ENCODE measurements at regions not wholly inside any gene's neighbourhood (a gene's known extent, or its start where the extent isn't known, plus 50 kb on each side); places are given as distances from the start of the nearest gene placed in this dataset.

DNA sequence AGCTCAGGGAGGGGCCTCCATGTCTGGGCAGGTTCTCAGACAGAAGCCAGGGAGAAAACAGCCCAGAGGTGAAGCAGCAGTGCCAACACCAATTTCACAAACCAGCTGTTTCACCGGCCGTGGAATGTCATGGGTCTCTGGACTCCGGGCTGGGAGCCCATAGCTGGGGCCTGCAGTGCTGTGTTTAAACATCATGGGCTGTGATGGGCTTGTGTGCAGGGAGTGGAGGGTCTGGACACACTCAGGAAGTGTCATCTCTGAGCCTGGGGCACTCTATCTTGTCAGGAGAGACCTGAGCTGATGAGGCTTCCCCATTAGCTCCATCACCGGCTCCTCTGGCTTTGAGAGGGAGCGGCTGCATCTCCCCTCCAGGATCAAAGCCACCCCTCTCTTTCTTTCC lies 173.6 kb upstream of the IGSF21 start:
- no peak overlapping the region for H3K9ac ChIP-seq (ENCODE audit: low read length)
- RAD21 ChIA-PET (ENCODE audit: low non-redundant PET in 1 of 2, low total read pairs in 2 of 2, uncharacterized antibody in 2 of 2, unreplicated experiment in 2 of 2) = no interaction called here
- ATAC-seq (no peak), DNase-seq (ENCODE audit: low read depth, low spot score) (no peak)
- no peaks in the 10 kb centered on the region for H3K79me2 ChIP-seq (ENCODE audit: insufficient read depth, low read length)
- no peak overlapping the region for H2AFZ ChIP-seq (ENCODE audit: low read depth, low read length, poor library complexity, severe bottlenecking)
- CTCF ChIA-PET = interaction anchor here (2.4 kb wide), 1 partner anchor 11 kb away, joined by 8 read pairs; no protein-coding TSS in a partner anchor
- no peak overlapping the region for H3K27ac ChIP-seq (ENCODE audit: low read depth, low read length)
- no peaks in the 10 kb centered on the region for H3K9me2 ChIP-seq (ENCODE audit: insufficient read depth)
- H3K9me3 ChIP-seq (ENCODE audit: control insufficient read depth in 1 of 2, insufficient read depth in 1 of 2, low read depth in 1 of 2, low read length in 2 of 2) = no peaks in the 10 kb centered on the region
- H3K4me2 ChIP-seq (ENCODE audit: low read length) = no peak overlapping the region
- BruUV-seq (replicated peaks) = no TSS peak
- TF ChIP-seq RAD21 (IDR thresholded peaks at IDR 0.05; ENCODE audit: low read depth) = no peak
- TF ChIP-seq SP1 (IDR thresholded peaks at IDR 0.05; ENCODE audit: low read depth) = no peak
- no peak for TF ChIP-seq ELF1 (IDR thresholded peaks at IDR 0.05; ENCODE audit: borderline replicate concordance, low read depth)
- no peak for TF ChIP-seq TCF7L2 (IDR thresholded peaks at IDR 0.05; ENCODE audit: borderline replicate concordance, extremely low read depth, insufficient read depth, insufficient read length)
- TF ChIP-seq FOSL1 (IDR thresholded peaks at IDR 0.05; ENCODE audit: low read depth) = no peak
- TF ChIP-seq EZH2phosphoT487 (IDR thresholded peaks at IDR 0.05; ENCODE audit: borderline replicate concordance) = no peak
- TF ChIP-seq EGR1 (IDR thresholded peaks at IDR 0.05; ENCODE audit: low read depth) = no peak
- TF ChIP-seq, protein P1, sequence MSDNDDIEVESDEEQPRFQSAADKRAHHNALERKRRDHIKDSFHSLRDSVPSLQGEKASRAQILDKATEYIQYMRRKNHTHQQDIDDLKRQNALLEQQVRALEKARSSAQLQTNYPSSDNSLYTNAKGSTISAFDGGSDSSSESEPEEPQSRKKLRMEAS (IDR thresholded peaks at IDR 0.05) = no peak
- TF ChIP-seq POLR2AphosphoS5 (IDR thresholded peaks at IDR 0.05; ENCODE audit: low read depth, low read length) = no peak
- TF ChIP-seq, protein P2, sequence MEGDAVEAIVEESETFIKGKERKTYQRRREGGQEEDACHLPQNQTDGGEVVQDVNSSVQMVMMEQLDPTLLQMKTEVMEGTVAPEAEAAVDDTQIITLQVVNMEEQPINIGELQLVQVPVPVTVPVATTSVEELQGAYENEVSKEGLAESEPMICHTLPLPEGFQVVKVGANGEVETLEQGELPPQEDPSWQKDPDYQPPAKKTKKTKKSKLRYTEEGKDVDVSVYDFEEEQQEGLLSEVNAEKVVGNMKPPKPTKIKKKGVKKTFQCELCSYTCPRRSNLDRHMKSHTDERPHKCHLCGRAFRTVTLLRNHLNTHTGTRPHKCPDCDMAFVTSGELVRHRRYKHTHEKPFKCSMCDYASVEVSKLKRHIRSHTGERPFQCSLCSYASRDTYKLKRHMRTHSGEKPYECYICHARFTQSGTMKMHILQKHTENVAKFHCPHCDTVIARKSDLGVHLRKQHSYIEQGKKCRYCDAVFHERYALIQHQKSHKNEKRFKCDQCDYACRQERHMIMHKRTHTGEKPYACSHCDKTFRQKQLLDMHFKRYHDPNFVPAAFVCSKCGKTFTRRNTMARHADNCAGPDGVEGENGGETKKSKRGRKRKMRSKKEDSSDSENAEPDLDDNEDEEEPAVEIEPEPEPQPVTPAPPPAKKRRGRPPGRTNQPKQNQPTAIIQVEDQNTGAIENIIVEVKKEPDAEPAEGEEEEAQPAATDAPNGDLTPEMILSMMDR (IDR thresholded peaks at IDR 0.05 in 2 of 3, conservative IDR thresholded peaks at IDR 0.05 in 1 of 3; ENCODE audit: borderline replicate concordance in 1 of 3, insufficient read depth in 1 of 3, low read depth in 2 of 3, low read length in 2 of 3) = no peak
- H3K36me3 ChIP-seq (ENCODE audit: control insufficient read depth in 1 of 2, insufficient read depth in 2 of 2, low read length in 2 of 2) = no peaks in the 10 kb centered on the region
- no peak overlapping the region for H3K4me3 ChIP-seq (replicated peaks in 1 of 2; ENCODE audit: low read depth in 1 of 2, low read length in 2 of 2)
- POLR2A ChIA-PET = no interaction called here
- H4K20me1 ChIP-seq (ENCODE audit: insufficient read depth) = no peaks in the 10 kb centered on the region
- H3K4me1 ChIP-seq (ENCODE audit: control insufficient read depth in 1 of 2, insufficient read depth in 2 of 2, low read length in 2 of 2) = no peaks in the 10 kb centered on the region
- peaks cover 46% of the 10 kb centered on the region; the same call in 1 of the 2 replicates for H3K27me3 ChIP-seq (ENCODE audit: insufficient read depth, low read length)
- intact Hi-C loops (cut with micrococcal nuclease) = no loop called here

Measured in HCT116 (cell line).